Stimulated activated CD4-positive, alpha-beta T cell treated with anti-CD3 and anti-CD28 coated beads, Interleukin-4, amount 100 ng/mL, for 1 hour (primary cell): ENCODE measurements at regions not wholly inside any gene's neighbourhood (a gene's known extent, or its start where the extent isn't known, plus 50 kb on each side); places are given as distances from the start of the nearest gene placed in this dataset.
"Not testable (repeated sequence)": the region's sequence is repeated elsewhere in the genome, so short reads cannot be mapped to it uniquely, and the experiment has no call there.

Experiments used
- DNase-seq: peaks from one replicate; pipeline ENCODE4 v3.0.0-alpha.2; 2020

DNA sequence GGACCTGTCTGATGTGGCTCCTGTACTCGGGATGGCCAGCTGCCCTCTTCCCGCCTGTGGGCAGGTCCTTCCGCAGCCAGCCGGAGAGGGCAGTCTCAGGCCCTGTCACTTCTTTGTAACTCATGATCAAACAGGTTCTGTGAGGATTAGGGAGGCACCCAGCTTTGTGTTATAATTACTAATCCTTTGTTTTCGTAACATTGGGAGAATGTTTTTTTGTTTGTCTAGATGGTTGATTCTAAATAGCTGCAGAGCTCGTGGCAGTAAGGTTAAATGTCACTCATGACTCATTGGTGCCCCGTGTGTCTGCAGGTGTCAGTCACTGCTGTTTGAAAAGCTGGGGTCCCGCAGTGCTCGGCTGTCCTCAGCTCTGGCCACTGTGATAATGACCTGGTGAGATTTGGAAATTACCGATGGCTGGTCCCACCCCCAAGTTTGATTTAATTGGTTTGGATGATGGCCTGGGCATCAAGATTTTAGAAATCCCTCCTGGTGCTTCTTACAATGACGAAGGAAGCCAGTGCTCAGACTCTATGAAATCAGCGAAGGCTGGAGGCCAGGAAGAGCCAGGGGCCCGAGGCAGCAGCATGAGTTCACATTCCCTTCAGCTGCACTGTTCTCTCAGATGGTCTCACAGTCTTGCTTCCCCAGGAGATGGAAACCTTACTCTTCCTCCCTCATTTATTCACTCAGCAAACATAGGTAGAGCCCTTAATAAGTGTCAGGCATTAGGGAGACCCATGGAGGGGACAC is 172.8 kb downstream of the VAPA start:
- no peak for DNase-seq

DNA sequence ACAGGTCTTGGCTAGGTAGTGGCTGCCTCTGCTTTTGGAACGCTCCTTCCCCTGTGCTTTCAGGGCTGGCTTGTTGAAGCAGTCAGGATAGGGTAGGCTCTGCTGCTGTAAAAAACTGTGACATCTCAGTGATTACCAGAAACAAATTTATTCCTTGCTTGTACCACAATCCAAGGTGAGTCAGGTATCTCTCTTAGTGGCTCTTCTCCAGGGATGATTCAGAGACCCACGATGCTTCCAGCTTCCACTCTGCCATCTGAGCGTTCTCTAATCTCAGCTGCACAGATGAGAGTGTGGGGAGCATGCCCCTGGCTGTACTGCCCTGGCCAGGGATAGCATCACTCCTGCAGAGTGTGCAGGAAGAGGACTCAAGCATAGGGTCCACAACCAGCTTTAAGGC is 174.9 kb downstream of the VAPA start:
- DNase-seq = no peak

DNA sequence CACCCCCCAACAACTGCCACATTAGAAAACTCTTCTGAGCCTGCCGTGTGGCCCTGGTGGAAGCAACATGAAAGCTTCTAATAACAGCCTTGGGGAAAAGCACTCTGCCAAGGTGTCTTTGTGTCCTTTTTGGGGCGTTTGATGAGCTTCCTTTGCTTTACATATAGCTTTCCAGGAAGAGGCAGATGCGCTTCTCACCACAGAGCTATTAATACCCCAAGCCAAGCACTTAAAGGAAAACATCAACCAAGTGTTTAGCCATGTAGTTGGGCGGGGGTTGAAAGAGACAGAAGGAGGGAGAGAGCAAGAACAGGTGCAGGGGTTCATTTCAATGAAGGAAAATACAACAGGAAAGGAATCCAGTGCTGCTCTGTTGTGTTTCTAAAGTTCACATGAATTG is 176.1 kb downstream of the VAPA start:
- no peak for DNase-seq

DNA sequence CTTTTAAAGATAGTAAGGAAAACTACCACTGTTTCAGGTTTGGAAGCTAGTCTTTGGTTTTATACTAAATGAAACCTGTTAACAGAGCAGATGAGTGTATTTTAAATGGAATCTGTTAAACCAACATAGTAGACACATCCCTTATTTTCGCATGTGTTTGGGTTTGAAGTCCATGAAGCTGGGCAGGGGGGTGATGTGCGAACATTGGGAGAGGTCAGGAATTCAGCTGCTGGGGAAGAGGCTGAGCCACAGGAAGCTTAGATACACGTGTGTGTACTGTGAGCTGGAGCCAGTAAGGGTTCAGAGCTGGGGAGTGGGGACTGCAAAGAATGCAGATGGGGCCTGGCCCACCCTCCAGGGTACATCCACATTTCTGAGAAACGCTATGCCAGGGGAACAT is 176.9 kb downstream of the VAPA start:
- DNase-seq = no peak

DNA sequence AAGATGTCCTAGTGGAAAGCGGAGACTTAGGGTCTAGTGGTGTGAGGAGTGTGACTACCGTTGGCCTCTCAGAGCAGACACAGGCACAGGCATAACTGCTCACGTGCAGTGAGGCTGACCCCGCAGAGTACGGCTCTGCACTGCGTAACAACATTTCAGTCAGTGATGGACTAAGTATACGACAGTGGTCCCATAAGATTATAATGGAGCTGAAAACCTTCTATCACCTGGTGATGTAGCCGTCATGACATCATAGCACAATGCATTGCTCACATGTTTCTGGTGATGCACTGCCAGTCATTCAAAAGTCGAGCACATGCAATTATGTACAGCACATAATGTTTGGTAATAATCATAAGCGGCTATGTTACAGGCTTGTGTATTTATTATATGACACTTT is 179.6 kb downstream of the VAPA start:
- DNase-seq = no peak

DNA sequence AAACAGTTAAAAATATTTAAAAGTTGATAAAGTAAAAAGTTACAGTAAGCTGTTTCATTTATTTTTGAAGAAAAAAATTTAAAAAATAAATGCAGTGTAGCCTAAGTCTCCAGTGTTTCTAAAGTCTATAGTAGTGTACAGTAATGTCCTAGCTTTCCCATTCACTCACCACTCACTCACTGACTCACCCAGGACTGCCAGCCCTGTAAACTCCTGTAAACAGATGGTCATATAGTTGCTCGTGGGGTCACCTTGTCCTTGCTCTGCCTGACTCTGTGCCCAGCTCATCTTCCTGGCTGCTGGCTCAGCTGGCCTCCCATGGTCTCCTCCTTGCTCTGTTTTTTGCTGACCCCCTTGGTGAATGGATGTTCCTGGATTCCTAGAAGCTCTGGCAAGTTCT is 180.3 kb downstream of the VAPA start:
- DNase-seq = no peak

DNA sequence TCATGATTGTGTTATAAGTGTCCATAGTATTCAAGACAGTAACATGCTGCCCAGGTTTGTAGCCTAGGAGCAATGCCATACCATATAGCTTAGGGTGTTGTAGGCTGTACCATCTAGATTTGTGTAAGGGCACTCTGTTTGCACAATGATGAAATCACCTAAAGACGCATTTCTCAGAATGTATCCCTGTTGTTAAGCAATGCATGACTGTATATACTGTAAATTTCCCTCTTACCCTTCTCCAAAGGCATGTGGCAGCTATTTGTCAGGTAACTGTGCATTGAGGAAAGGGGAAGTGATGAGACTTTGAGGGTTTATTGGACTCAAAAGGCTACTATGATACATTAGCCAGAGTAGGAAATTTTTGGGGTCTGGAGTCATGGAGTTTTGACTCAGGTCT is 180.8 kb downstream of the VAPA start:
- DNase-seq = no peak

DNA sequence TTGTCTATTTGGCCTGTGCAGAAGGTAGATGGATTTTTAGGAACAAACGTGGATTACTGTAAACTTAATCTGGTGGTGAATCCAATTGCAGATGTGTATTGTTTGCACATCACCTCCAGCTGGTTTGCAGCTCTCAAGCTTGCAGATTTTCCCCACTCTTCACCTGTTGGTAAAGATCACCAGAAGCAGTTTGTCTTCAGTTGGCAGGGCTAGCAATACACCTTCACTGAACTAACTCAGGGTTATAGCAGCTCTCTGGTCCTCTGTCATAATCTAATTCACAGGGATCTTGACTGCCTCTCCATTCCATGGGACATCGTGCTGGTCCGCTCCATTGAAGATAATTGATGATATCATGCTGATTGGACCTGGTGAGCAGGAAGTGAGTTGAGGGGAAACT is 181.5 kb downstream of the VAPA start:
- DNase-seq = no peak

DNA sequence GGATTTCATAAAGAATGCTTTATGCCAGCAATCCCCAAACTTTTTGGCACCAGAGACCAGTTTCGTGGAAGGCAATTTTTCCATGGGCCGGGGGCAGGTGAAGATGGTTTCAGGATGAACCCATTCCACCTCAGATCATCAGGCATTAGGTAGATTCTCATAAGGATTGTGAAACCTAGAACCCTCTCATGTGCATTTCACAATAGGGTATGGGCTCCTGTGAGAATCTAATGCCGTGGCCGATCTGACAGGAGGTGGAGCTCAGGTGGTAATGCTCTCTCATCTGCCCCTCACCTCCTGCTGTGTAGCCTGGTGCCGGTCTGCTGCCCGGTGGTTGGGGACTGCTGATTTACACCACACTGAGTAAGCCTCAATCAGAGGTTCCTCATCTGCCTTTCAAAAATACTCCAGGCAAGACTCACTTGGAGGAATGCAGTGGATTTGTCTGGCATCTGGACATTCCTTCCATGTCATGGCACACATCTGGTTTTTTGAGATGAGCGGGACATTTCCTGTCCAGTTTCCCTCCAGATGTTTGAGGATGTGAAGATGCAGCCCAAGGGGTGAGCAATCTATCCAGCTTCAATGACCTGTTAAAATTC is 185.8 kb downstream of the VAPA start:
- DNase-seq = no peak

DNA sequence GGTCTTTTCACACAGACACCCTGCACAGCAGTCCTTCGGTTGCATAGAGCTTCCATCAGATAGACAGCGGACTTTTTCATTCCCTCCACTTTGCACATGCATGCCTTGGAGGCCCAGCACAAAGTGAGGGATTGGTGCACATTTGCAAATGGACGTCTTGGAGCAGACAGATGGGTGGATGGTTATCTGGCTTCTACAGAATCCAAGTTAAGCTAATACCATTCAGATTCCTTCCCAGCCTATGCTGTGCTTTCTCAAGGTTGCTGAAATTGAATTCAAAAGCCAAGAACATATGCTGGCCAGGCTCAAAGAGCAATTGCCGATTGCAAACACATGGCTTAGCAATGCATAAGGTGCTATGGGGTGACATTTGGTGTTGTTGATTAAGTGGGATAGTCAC is 186.4 kb downstream of the VAPA start:
- DNase-seq = no peak

DNA sequence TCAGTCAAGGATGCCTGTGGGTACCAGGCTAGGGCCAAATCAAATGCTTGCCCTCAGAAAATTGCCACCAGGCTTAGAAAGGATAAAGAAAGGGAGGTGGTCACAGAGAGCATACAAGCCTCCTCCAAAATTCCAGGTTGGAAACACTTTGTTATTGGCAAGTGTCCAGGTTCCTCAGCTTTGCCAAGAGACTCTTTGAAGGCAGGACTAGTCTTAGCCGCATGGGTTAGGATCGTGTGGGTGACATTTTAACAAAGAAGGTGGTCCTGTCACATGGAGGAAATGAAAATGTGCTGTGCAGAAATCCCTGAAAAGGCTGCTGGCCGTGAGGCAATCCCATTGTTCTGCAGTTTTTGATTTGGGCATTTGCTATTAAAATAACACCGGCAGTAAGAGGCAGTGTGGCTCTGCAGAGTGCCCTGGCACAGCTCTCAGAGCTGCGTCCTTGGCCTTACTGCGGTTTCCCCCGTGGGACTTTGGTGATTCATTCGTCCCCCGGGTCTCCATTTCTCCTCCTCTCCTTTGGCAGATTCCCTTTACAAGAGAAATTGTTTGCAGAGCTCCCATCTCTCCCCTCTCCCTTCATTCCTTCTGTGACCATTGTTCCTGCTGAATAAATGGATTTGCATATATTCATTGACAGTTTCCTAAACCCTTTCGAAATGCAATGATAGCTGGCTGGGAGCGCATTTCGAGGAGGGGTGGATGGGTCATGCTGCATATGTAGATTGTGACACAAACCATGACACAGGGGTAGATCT is 187.3 kb downstream of the VAPA start:
- no peak for DNase-seq

DNA sequence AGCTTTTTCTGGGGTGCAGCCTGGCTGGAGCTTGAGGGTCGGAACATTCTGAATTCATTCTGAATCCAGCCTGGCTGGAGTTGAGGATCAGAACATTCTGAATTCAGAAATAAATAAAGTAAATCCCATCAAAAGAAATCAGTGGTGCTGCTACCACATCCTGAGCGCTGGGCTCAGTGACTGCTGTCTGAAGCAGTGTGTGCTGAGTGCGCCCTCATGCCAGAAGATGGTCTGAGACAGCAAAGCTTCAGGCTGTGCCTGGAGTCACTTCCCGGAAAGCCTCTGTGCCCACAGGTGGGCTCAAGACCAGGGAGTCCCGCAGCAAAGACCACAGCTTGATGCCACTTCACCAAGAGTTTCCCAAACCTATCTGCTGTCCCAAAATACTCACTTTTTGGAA is 187.9 kb downstream of the VAPA start:
- DNase-seq = no peak

DNA sequence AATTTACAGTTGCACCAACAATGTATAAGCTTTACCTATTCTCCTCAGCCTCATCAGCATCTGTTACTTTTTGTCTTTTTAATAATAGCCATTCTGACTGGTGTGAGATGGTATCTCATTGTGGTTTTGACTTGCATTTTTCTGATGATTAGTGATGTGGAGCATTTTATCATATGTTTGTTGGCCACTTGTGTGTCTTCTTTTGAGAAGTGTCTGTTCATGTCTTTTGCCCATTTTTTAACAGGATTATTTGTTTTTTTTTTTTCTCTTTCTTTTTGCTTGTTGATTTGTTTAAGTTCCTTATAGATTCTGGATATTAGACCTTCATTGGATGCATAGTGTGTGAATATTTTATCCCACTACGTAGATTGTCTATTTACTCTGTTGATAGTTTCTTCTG is 191.3 kb downstream of the VAPA start:
- DNase-seq = not testable (repeated sequence)

DNA sequence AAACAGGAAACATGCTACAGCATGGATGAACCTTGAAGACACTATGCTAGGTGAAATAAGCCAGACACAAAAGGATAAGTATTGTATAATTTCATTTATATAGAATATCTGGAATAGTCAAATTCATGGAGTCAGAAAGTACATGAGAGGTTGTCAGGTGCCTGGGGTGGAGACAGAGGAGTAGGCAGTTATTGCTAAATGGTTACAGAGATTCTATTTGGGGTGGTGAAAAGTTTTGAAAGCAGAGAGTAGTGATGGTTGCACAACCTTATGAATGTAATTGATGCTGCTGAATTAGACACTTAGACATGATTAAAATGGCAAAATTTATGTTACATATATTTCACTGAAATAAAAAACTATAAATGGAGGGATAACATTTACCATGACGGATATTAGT is 197.4 kb downstream of the VAPA start:
- no peak for DNase-seq

DNA sequence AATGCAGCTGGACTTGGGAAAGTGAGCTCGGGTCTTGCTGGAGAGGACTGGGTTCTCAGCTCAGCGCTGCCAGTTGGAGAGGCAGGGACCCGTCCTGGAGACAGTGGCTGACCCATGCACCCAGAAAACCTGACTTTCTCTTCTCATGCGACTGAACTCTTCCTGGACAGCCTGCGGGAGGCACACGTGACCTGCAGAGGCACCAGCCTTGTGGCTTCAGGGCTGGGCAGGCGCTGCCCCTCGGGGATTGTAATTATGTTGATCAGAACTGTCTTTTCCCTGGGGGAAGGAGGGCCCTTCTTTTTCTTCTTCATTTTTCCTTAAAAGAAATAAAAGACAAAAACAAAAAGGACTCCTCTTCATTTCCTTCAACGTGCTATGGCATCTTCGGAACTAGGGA is 198.1 kb downstream of the VAPA start:
- no peak for DNase-seq

DNA sequence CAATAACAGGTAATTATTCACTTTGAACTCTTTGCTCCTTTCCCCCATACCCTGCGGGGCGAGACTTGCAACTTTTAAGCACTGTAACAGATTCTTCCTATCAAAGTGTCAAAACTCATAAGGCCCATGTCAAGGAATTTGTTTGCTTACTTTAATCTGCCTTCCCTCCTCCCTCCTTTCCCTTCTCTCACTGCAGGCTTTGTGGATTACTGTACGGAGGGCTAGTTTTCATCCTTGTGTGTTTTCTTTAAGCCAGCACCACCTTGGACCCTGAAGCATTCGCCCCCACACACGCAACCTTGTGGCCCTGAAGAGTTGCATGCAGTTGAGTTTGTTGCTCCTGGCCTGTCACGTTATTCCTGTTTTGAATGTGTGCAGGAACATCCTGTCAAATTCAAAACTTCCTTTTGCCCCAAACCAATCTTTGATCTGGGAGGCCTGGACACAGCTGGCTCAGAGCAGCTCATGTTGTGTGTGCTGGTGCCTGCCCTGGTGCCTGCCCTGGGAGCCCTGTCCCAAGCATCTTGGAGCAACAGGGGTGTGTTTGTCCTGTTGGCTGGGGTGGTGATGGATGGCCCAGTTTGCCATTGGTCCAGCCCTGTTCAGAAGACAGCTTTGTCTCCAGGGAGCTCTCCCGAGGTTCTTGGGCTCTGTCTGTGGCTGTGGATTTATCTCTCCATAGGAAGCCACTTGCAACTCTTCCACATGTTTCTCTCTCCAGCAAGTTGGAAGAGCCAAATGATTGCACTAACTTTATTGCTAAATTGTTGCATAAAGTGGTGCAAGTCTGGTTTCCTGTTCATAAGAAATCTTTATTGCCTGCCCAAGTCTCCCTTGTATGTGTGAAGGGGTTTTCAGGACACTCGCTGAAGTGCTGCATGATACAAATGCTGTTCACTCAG is 199.6 kb downstream of the VAPA start:
- no peak for DNase-seq

DNA sequence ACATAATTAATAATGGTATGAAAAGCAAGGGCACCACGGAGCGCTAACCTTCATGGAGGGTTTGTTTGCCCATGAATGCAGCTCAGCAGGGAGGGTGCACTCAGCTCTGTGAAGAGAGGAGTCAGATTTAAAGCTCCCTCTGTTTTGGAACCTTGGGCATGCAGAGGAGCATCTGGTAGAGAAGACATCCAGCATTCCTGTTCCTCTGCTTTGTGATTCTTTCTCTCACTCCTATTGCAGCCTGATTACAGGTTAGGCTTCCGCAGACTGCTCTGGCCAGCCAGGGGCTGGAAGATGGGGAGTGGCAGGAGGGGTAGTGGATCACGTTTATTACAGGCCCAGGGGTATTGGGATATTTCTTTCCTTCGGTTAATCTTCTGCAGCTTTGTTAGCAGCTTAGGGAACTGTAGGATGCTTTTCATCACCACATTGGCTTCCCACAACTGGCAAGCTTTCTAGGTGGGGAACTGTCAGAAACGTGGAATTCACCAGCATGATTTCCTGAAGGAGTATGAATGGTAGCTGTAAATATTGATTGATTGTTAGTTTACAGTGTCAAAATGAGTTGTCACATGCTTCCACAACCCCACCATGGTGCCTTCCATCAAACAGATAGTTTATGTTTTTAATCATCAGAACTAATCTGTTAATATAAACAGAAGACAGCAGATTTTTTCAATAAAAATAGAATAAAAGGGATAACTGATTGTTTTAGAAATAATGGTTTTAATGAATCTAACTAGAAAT is 201.1 kb downstream of the VAPA start:
- no peak for DNase-seq

DNA sequence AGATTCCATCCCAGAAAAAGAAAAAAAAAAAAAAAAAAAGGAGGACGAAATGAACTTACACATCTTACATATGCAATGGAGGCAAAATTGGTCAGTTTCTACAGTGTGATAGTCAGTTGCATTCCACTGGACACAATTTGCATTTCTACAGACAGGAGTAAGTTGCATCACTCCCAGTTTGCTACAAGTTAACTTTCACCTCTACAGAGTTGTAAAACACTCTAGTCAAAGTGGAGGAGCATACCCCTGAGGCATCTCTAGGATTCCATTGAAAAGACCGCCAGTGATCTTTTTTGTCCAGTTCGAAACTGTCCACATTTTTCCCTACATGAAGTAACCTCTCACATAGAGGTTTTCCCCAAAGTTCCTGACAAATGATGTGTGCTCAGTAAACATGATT is 202.8 kb downstream of the VAPA start:
- no peak for DNase-seq

DNA sequence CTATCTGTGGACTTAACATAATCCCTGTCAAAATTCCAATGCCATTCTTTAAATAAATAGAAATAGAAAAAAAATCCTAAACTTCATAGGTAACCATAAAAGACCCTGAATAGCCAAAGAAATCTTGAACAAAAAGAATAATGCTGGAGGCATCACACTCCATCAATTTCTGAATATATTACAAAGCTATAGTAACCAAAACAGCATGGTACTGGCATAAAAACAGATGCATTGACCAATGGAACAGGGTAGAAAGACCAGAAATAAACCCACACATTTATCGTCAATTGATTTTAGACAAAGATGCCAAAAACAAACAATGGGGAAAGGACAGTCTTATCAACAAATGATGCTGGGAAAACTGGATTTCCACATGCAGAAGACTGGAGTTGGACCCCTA is 205.7 kb downstream of the VAPA start:
- DNase-seq = no peak

DNA sequence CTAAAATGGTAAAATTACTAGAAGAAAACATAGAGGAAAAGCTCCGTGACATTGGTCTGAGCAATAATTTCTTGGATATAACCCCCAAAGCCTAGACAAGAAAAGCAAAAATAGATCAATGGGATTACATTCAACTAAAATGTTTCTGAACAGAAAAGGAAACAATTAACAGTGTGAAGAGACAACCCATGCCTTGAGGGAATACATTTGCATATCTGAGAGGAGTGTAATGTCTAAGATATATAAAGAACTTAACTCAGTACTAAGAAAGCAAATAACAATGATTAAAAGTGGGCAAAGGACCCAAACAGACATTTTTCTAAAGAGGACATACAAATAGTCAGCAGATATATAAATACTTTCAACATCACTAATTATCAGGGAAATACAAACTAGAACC is 206.2 kb downstream of the VAPA start:
- no peak for DNase-seq

DNA sequence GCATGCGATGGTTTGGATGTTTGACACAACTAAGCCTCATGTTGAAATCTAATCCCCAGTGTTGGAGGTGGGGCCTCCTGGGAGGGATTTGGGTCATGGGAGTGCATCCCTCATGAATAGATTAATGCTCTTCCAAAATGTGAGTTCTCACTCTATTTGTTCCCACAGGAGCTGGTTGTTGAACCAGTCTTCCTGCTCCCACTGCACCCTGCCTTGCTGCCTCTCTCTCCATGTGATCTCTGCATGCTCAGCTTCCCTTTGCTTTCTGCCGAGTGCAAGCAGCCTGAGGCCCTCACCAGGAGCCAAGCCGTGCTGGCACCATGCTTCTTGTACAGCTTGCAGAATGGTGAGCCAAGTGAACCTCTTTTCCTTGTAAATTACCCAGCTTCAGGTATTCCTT is 206.8 kb downstream of the VAPA start:
- no peak for DNase-seq

DNA sequence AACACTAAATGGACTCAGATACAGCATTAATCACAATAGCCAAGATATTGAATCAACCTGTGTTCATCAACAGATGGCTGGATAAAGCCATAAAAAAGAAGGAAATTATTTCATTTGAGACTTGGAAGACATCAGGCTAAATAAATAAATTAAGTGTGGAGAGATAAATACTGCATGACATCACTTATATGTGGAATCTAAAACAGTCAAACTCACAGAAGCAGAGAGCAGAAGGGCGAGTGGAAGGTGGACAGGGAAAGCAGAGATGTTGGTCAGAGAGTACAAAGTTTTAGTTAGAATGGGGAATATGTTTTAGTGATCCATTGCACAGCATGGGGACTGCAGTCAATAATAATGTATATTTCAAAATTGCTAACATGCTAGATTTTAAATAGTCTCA is 207.2 kb downstream of the VAPA start:
- DNase-seq = no peak
